B cell (primary cell): ENCODE measurements at regions not wholly inside any gene's neighbourhood (a gene's known extent, or its start where the extent isn't known, plus 50 kb on each side); places are given as distances from the start of the nearest gene placed in this dataset.

Experiments
- EZH2 ChIP-seq: IDR thresholded peaks from 2 replicates; pipeline ENCODE4 v1.6.1; 2012; ENCODE audit warnings: borderline replicate concordance, low read depth, mild to moderate bottlenecking, moderate library complexity, low read length; ENCODE audit not compliant: insufficient read depth, poor library complexity, severe bottlenecking
- TF ChIP-seq, protein P1 (sequence below): fragments of 200-600 bp; IDR thresholded peaks from one replicate; pipeline ENCODE4 v1.8.0; 2022; ENCODE audit warnings: antibody characterized with exemption, mild to moderate bottlenecking

DNA sequence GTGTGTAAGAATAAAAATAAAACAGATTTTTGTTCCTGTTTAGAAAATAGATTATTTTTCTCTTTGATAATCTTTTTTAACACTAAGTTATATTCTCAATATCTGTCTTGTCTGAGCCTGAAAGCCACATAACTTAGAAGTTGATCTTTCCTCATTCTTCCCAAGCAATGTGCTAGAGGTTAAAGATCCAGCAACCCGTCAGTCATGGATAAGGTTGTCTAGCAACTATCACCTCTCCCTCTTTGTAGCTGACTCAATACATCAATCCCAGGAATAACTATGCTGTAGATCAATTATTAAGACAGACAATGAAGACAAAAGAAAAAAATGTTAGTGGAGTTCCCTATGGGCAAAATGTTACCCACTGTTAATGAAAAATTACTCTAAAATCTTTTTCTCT, 813.1 kb upstream of the CCDC179 start:
- TF ChIP-seq, protein P1, sequence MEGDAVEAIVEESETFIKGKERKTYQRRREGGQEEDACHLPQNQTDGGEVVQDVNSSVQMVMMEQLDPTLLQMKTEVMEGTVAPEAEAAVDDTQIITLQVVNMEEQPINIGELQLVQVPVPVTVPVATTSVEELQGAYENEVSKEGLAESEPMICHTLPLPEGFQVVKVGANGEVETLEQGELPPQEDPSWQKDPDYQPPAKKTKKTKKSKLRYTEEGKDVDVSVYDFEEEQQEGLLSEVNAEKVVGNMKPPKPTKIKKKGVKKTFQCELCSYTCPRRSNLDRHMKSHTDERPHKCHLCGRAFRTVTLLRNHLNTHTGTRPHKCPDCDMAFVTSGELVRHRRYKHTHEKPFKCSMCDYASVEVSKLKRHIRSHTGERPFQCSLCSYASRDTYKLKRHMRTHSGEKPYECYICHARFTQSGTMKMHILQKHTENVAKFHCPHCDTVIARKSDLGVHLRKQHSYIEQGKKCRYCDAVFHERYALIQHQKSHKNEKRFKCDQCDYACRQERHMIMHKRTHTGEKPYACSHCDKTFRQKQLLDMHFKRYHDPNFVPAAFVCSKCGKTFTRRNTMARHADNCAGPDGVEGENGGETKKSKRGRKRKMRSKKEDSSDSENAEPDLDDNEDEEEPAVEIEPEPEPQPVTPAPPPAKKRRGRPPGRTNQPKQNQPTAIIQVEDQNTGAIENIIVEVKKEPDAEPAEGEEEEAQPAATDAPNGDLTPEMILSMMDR = no peak
- no peak for TF ChIP-seq EZH2
